ENCODE measurements at regions not wholly inside any gene's neighbourhood (a gene's known extent, or its start where the extent isn't known, plus 50 kb on each side); places are given as distances from the start of the nearest gene placed in this dataset.
"Not testable (repeated sequence)": the region's sequence is repeated elsewhere in the genome, so short reads cannot be mapped to it uniquely, and the experiment has no call there.

GRCh38 chr18:56451188-56451587 is 187.2 kb downstream of the TXNL1 start:
- Histone ChIP-seq H3K4me1 (ENCODE audit: control insufficient read depth in 2 of 2, insufficient read depth in 2 of 2, low read length in 2 of 2) (peaks cover 0 to 2% of the 10 kb centered on the region in 2 donors), H3K9me3 (ENCODE audit: control insufficient read depth in 2 of 2, low read length in 2 of 2) (no peaks in the 10 kb centered on the region), H3K27me3 (ENCODE audit: control insufficient read depth in 2 of 2, insufficient read depth in 2 of 2, low read length in 2 of 2) (no peaks in the 10 kb centered on the region), H3K36me3 (ENCODE audit: control insufficient read depth in 2 of 2, insufficient read depth in 2 of 2, low read length in 2 of 2) (no peaks in the 10 kb centered on the region), H3K9ac (ENCODE audit: low read depth in 1 of 2, low read length in 2 of 2) (no peak overlapping the region), H3K27ac (ENCODE audit: low read depth in 2 of 2, low read length in 2 of 2) (no peak overlapping the region), H3K4me3 (ENCODE audit: low read length in 2 of 2) (no peak overlapping the region)

DNA sequence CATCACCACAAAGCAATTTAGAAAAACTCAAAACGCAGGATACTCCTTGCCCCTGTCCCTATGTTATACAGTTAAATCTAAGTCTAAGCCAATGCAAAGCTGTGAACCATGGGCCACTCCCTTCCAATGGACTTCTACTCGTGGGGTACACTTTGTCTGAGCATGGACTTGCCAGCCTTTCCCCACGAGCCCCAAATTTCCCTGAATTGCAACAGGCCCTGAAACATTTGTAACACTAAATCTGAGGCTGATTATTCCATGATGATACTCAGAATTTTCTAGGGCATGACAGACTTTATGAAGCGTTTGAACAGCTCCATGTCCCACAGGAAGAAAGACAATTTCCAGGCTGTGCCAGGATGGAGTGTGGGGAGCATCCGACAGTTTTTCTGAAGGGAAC is 189.6 kb downstream of the TXNL1 start:
- Histone ChIP-seq H3K4me1 (ENCODE audit: control insufficient read depth in 2 of 2, insufficient read depth in 2 of 2, low read length in 2 of 2) (peaks cover 0 to 2% of the 10 kb centered on the region in 2 donors), H3K27ac (ENCODE audit: low read depth in 2 of 2, low read length in 2 of 2) (no peak overlapping the region), H3K27me3 (ENCODE audit: control insufficient read depth in 2 of 2, insufficient read depth in 2 of 2, low read length in 2 of 2) (no peaks in the 10 kb centered on the region), H3K9me3 (ENCODE audit: control insufficient read depth in 2 of 2, low read length in 2 of 2) (no peaks in the 10 kb centered on the region), H3K4me3 (ENCODE audit: low read length in 2 of 2) (no peak overlapping the region), H3K36me3 (ENCODE audit: control insufficient read depth in 2 of 2, insufficient read depth in 2 of 2, low read length in 2 of 2) (no peaks in the 10 kb centered on the region), H3K9ac (ENCODE audit: low read depth in 1 of 2, low read length in 2 of 2) (no peak overlapping the region)

GRCh38 chr18:56445422-56445821 is 193.0 kb downstream of the TXNL1 start:
- H3K27me3 ChIP-seq (ENCODE audit: control insufficient read depth in 2 of 2, insufficient read depth in 2 of 2, low read length in 2 of 2) = no peaks in the 10 kb centered on the region
- peaks cover 0 to 2% of the 10 kb centered on the region in 2 donors for H3K4me1 ChIP-seq (ENCODE audit: control insufficient read depth in 2 of 2, insufficient read depth in 2 of 2, low read length in 2 of 2)
- no peaks in the 10 kb centered on the region for H3K36me3 ChIP-seq (ENCODE audit: control insufficient read depth in 2 of 2, insufficient read depth in 2 of 2, low read length in 2 of 2)
- H3K9me3 ChIP-seq (ENCODE audit: control insufficient read depth in 2 of 2, low read length in 2 of 2) = no peaks in the 10 kb centered on the region
- H3K9ac ChIP-seq (ENCODE audit: low read depth in 1 of 2, low read length in 2 of 2) = no peak overlapping the region
- H3K27ac ChIP-seq (ENCODE audit: low read depth in 2 of 2, low read length in 2 of 2) = no peak overlapping the region
- H3K4me3 ChIP-seq (ENCODE audit: low read length in 2 of 2) = no peak overlapping the region

DNA sequence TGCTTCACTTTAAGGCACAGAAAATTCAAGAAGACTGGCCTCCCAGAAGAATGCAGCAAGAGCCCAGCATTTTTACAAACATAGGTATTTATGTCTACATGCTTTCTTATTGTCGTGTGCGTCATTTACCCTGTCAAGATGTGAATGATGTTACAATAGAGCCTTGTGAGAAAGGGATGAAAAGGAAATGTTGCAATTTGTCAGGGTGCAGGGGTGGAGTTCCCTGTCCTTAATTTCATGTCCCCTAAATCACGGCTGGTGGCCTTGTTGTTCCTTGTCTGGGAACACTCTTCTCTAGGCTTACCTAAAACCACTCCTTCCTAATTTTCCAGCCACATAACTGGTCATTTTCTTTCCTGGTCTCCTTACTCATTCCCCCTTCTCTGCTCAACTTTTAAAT is 194.2 kb downstream of the TXNL1 start:
- no peaks in the 10 kb centered on the region for H3K27me3 ChIP-seq (ENCODE audit: control insufficient read depth in 2 of 2, insufficient read depth in 2 of 2, low read length in 2 of 2)
- H3K27ac ChIP-seq (ENCODE audit: low read depth in 2 of 2, low read length in 2 of 2) = no peak overlapping the region
- no peaks in the 10 kb centered on the region for H3K36me3 ChIP-seq (ENCODE audit: control insufficient read depth in 2 of 2, insufficient read depth in 2 of 2, low read length in 2 of 2)
- H3K9me3 ChIP-seq (ENCODE audit: control insufficient read depth in 2 of 2, low read length in 2 of 2) = no peaks in the 10 kb centered on the region
- peaks cover 0 to 2% of the 10 kb centered on the region in 2 donors for H3K4me1 ChIP-seq (ENCODE audit: control insufficient read depth in 2 of 2, insufficient read depth in 2 of 2, low read length in 2 of 2)
- no peak overlapping the region for H3K4me3 ChIP-seq (ENCODE audit: low read length in 2 of 2)
- H3K9ac ChIP-seq (ENCODE audit: low read depth in 1 of 2, low read length in 2 of 2) = no peak overlapping the region

DNA sequence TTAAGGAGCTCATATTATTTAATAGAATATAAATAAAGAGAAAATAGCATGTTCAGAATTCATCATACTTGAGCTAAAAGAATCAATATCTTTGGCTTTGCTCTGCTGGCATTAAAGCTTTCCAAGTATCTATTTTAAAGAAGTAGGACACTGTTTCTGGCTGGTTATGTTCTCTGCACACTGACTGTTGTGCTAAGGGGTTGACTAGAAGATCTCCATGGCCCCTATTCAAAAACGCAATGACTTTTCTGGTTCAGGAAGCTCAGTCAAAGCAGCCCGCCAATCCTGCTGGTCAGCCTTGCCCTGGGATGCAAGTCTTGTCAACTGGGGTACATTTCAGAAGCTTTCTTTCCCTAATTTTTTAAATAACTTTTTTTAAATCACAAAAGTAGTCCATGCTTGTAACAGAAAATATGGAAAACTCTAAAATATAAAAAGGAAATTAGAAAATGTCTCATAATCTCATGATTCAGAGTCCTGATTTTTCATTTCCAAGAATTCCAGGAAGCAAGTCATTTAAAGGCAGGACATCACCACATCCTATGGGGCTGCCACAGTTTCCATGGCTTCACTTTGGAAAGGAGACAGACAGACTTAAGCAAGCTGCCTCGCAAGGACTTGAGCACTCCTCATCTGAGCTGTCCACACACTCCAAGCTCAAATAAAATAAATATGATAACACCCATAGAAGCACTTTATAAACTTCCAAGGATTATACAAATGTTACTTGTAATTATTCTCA is 195.1 kb downstream of the TXNL1 start:
- no peaks in the 10 kb centered on the region for H3K27me3 ChIP-seq (ENCODE audit: control insufficient read depth in 2 of 2, insufficient read depth in 2 of 2, low read length in 2 of 2)
- H3K36me3 ChIP-seq (ENCODE audit: control insufficient read depth in 2 of 2, insufficient read depth in 2 of 2, low read length in 2 of 2) = no peaks in the 10 kb centered on the region
- H3K9me3 ChIP-seq (ENCODE audit: control insufficient read depth in 2 of 2, low read length in 2 of 2) = no peaks in the 10 kb centered on the region
- no peak overlapping the region for H3K27ac ChIP-seq (ENCODE audit: low read depth in 2 of 2, low read length in 2 of 2)
- H3K4me3 ChIP-seq (ENCODE audit: low read length in 2 of 2) = no peak overlapping the region
- peaks cover 0 to 2% of the 10 kb centered on the region in 2 donors for H3K4me1 ChIP-seq (ENCODE audit: control insufficient read depth in 2 of 2, insufficient read depth in 2 of 2, low read length in 2 of 2)
- no peak overlapping the region for H3K9ac ChIP-seq (ENCODE audit: low read depth in 1 of 2, low read length in 2 of 2)

DNA sequence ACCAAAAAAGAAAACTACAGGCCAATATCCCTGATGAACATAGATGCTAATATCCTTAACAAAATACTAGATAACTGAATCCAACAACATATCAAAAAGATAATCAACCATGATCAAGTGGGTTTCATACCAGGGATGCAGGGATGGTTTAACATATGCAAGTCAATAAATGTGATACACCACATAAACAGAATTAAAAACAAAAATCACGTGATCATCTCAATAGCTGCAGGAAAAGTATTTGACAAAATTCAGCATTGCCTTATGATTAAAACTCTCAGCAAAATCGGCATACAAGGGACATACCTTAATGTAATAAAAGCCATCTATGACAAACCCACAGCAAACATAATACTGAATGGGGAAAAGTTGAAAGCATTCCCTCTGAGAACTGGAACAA is 199.9 kb downstream of the TXNL1 start:
- H3K4me3 ChIP-seq (ENCODE audit: low read length in 2 of 2); H3K9ac ChIP-seq (ENCODE audit: low read depth in 1 of 2, low read length in 2 of 2); H3K27ac ChIP-seq (ENCODE audit: low read depth in 2 of 2, low read length in 2 of 2); H3K36me3 ChIP-seq (ENCODE audit: control insufficient read depth in 2 of 2, insufficient read depth in 2 of 2, low read length in 2 of 2); H3K4me1 ChIP-seq (ENCODE audit: control insufficient read depth in 2 of 2, insufficient read depth in 2 of 2, low read length in 2 of 2); H3K9me3 ChIP-seq (ENCODE audit: control insufficient read depth in 2 of 2, low read length in 2 of 2); H3K27me3 ChIP-seq (ENCODE audit: control insufficient read depth in 2 of 2, insufficient read depth in 2 of 2, low read length in 2 of 2): not testable (repeated sequence)

DNA sequence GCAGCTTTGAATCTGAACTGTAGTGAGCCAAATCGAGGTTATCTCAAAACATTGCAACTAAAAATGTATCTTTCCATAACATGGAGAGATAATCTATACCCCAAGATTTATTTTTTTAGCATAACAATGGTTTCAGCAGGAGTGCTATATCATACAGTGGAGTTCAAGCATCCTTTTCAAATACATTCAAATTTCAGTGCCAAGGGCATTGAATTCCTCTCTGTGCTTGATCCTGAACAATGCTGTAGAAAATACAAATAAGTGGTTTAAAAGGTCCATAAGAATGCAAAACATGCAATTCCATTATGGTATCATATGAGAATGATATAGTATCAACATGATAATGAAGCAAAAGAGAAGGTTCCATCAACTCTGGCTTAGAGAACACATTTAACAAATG is 201.7 kb downstream of the TXNL1 start:
- Histone ChIP-seq H3K9me3 (ENCODE audit: control insufficient read depth in 2 of 2, low read length in 2 of 2) (no peaks in the 10 kb centered on the region), H3K9ac (ENCODE audit: low read depth in 1 of 2, low read length in 2 of 2) (no peak overlapping the region), H3K36me3 (ENCODE audit: control insufficient read depth in 2 of 2, insufficient read depth in 2 of 2, low read length in 2 of 2) (no peaks in the 10 kb centered on the region), H3K27ac (ENCODE audit: low read depth in 2 of 2, low read length in 2 of 2) (no peak overlapping the region), H3K4me1 (ENCODE audit: control insufficient read depth in 2 of 2, insufficient read depth in 2 of 2, low read length in 2 of 2) (no peaks in the 10 kb centered on the region), H3K4me3 (ENCODE audit: low read length in 2 of 2) (no peak overlapping the region), H3K27me3 (ENCODE audit: control insufficient read depth in 2 of 2, insufficient read depth in 2 of 2, low read length in 2 of 2) (no peaks in the 10 kb centered on the region)

- no peak overlapping the region for H3K9ac ChIP-seq (ENCODE audit: low read depth in 1 of 2, low read length in 2 of 2)
- H3K27ac ChIP-seq (ENCODE audit: low read depth in 2 of 2, low read length in 2 of 2) = no peak overlapping the region
These were observed 204.5 kb downstream of the TXNL1 start for GRCh38 chr18:56433919-56434318.

GRCh38 chr18:56431551-56431950 is 206.8 kb downstream of the TXNL1 start:
- Histone ChIP-seq H3K4me3 (ENCODE audit: low read length in 2 of 2) (no peak overlapping the region), H3K27ac (ENCODE audit: low read depth in 2 of 2, low read length in 2 of 2) (no peak overlapping the region), H3K36me3 (ENCODE audit: control insufficient read depth in 2 of 2, insufficient read depth in 2 of 2, low read length in 2 of 2) (no peaks in the 10 kb centered on the region), H3K4me1 (ENCODE audit: control insufficient read depth in 2 of 2, insufficient read depth in 2 of 2, low read length in 2 of 2) (no peaks in the 10 kb centered on the region), H3K9ac (ENCODE audit: low read depth in 1 of 2, low read length in 2 of 2) (no peak overlapping the region), H3K9me3 (ENCODE audit: control insufficient read depth in 2 of 2, low read length in 2 of 2) (no peaks in the 10 kb centered on the region), H3K27me3 (ENCODE audit: control insufficient read depth in 2 of 2, insufficient read depth in 2 of 2, low read length in 2 of 2) (no peaks in the 10 kb centered on the region)

More at GRCh38 chr18:56433919-56434318, 204.5 kb downstream of the TXNL1 start:
- H3K4me1 ChIP-seq (ENCODE audit: control insufficient read depth in 2 of 2, insufficient read depth in 2 of 2, low read length in 2 of 2) = no peaks in the 10 kb centered on the region
- no peaks in the 10 kb centered on the region for H3K36me3 ChIP-seq (ENCODE audit: control insufficient read depth in 2 of 2, insufficient read depth in 2 of 2, low read length in 2 of 2)
- H3K9me3 ChIP-seq (ENCODE audit: control insufficient read depth in 2 of 2, low read length in 2 of 2) = no peaks in the 10 kb centered on the region
- no peaks in the 10 kb centered on the region for H3K27me3 ChIP-seq (ENCODE audit: control insufficient read depth in 2 of 2, insufficient read depth in 2 of 2, low read length in 2 of 2)
- H3K4me3 ChIP-seq (ENCODE audit: low read length in 2 of 2) = no peak overlapping the region

- H3K27ac ChIP-seq (ENCODE audit: low read depth in 2 of 2, low read length in 2 of 2) = no peak overlapping the region
- no peaks in the 10 kb centered on the region for H3K36me3 ChIP-seq (ENCODE audit: control insufficient read depth in 2 of 2, insufficient read depth in 2 of 2, low read length in 2 of 2)
- no peak overlapping the region for H3K9ac ChIP-seq (ENCODE audit: low read depth in 1 of 2, low read length in 2 of 2)
- H3K4me3 ChIP-seq (ENCODE audit: low read length in 2 of 2) = no peak overlapping the region
- H3K4me1 ChIP-seq (ENCODE audit: control insufficient read depth in 2 of 2, insufficient read depth in 2 of 2, low read length in 2 of 2) = no peaks in the 10 kb centered on the region
- H3K27me3 ChIP-seq (ENCODE audit: control insufficient read depth in 2 of 2, insufficient read depth in 2 of 2, low read length in 2 of 2) = no peaks in the 10 kb centered on the region
- no peaks in the 10 kb centered on the region for H3K9me3 ChIP-seq (ENCODE audit: control insufficient read depth in 2 of 2, low read length in 2 of 2)
These were observed 214.8 kb downstream of the TXNL1 start for GRCh38 chr18:56423626-56424025.
